ENCODE measurements at regions not wholly inside any gene's neighbourhood (a gene's known extent, or its start where the extent isn't known, plus 50 kb on each side); places are given as distances from the start of the nearest gene placed in this dataset.

DNA sequence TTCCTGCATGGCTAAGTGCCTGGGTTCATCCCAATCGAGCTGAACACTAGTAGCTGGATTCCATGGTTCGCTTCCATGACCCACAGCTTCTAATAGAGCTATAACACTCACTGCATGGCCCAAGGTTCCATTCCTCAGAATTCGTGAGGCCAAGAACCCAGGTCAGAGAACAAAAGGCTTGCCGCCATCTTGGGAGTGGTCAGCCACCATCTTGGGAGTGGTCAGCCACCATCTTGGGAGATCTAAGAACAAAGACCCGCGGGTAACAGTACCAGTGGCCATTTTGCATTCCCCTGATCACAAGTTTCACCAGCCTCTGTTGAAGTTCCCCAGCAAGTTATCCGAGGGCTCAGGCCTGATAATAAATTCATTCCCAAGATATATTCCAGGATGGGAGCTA lies 179.6 kb downstream of the LMBRD1 start (continued):
- TF ChIP-seq ZNF462 (CRISPR knock-in tag; IDR thresholded peaks at IDR 0.05) (no peak), ZNF331 (CRISPR knock-in tag; IDR thresholded peaks at IDR 0.05; ENCODE audit: low read depth) (no peak), POLR2AphosphoS5 (IDR thresholded peaks at IDR 0.05; ENCODE audit: low read depth) (no peak), STAT1 (IDR thresholded peaks at IDR 0.05; ENCODE audit: unreplicated experiment) (no peak), CREB1 (CRISPR knock-in tag; IDR thresholded peaks at IDR 0.05; ENCODE audit: low read depth) (no peak)

DNA sequence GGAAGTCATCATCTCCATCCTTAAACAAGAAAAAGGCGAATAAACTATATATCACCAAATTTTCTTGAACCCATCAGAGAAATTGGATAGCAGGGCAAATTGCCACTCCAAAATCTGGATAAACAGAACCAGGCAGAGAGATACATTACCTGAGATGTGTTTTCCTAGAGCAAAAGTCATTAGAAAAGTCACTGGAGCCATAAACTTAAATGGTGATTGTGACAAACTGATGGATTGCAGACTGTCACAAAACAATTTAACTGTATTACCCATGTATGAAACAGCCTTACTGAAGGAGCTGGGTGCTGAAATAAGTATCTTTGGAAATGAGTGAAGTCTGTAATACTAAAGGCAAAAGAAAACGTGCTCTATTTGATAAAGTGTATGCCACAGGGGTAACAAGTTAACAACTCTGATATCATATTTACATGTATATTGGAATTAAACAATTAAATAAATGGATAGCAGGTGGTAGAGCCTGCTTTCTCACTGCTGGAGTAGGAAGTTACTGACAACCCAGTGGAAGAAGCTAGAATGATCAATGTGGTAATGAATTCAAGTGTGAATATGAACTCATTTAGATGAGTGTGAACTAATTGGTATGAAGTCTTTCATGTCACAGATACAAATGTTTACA lies 186.9 kb downstream of the LMBRD1 start:
- Histone ChIP-seq H3K27me3 (ENCODE audit: insufficient read depth) (no peaks in the 10 kb centered on the region), H3K9me2 (ENCODE audit: insufficient read depth) (no peaks in the 10 kb centered on the region), H4K20me1 (replicated peaks; ENCODE audit: insufficient read depth) (no peaks in the 10 kb centered on the region), H2AFZ (no peak overlapping the region), H3K4me1 (ENCODE audit: insufficient read depth) (no peaks in the 10 kb centered on the region), H3K36me3 (ENCODE audit: insufficient read depth) (no peaks in the 10 kb centered on the region), H3F3A (replicated peaks; ENCODE audit: low read depth) (no peaks in the 10 kb centered on the region), H3K4me2 (no peak overlapping the region), H3K27ac (ENCODE audit: low read depth) (no peak overlapping the region), H3K79me2 (replicated peaks; ENCODE audit: insufficient read depth) (no peaks in the 10 kb centered on the region), H3K4me3 (no peak overlapping the region)
- no peaks in the 10 kb centered on the region for H3K36me3 Mint-ChIP-seq (ENCODE audit: low read depth)
- no peaks in the 10 kb centered on the region; the same call in 2 of the 3 replicates for H3K9me3 Mint-ChIP-seq
- DNase-seq (ENCODE audit: low spot score), result no peak
- TF ChIP-seq CREB1 (CRISPR knock-in tag; IDR thresholded peaks at IDR 0.05; ENCODE audit: low read depth) (no peak), JUNB (IDR thresholded peaks at IDR 0.05; ENCODE audit: unreplicated experiment) (no peak), CTCF (conservative IDR thresholded peaks at IDR 0.05; ENCODE audit: low read depth in 2 of 2) (no peak), ETS1 (IDR thresholded peaks at IDR 0.05) (no peak), REST (IDR thresholded peaks at IDR 0.05; ENCODE audit: unreplicated experiment) (no peak), POLR2AphosphoS5 (IDR thresholded peaks at IDR 0.05; ENCODE audit: low read depth) (no peak)
- H3K4me1 Mint-ChIP-seq, result 0 out of 3 replicates have a peak, but pooled peaks cover 2% of the 10 kb centered on the region
- H3K4me3 Mint-ChIP-seq, result no peak overlapping the region
- H3K27me3 Mint-ChIP-seq (ENCODE audit: insufficient read depth, low read depth, poor library complexity), result no peaks in the 10 kb centered on the region
- ATAC-seq, result no peak
- H3K27ac Mint-ChIP-seq, result no peak overlapping the region
